GM12878 (cell line): ENCODE measurements at regions not wholly inside any gene's neighbourhood (a gene's known extent, or its start where the extent isn't known, plus 50 kb on each side); places are given as distances from the start of the nearest gene placed in this dataset.

Experiments used
- ATAC-seq: fragments of 200-7000 bp; cut with Tn5 transposase; 3 replicates; pipeline ENCODE4 v1.9.1; 2020; ENCODE audit warnings: mild to moderate bottlenecking, moderate library complexity
- BruUV-seq: library from RNA; stranded (reverse); fragments of 400-500 nt; replicated peaks from 2 replicates; lab custom pipeline; 2021; lab: Mats Ljungman, UMichigan
- CTCF ChIA-PET: fragments of 300-600 bp; sonication (Branson Sonifier 250); formaldehyde crosslinking; extraction: SDS; loops from one replicate; lab custom pipeline; 2021; ENCODE audit warnings: inconsistent platforms; lab: Yijun Ruan, JAX
- POLR2A ChIA-PET: fragments of 350-600 bp; formaldehyde crosslinking; extraction: SDS; loops from one replicate; lab custom pipeline; 2021; ENCODE audit warnings: inconsistent platforms; lab: Charles Lee
- RAD21 ChIA-PET: fragments of 300-600 bp; sonication (Branson Sonifier 250); formaldehyde crosslinking; loops from one replicate; lab custom pipeline; 2023; ENCODE audit warnings: antibody characterized with exemption; ENCODE audit not compliant: unreplicated experiment; lab: Charles Lee
- SMC1A ChIA-PET: fragments of 300-600 bp; sonication (Branson Sonifier 250); formaldehyde crosslinking; loops from one replicate; lab custom pipeline; 2023; ENCODE audit not compliant: unreplicated experiment, uncharacterized antibody; lab: Charles Lee
- DNase-seq: peaks from one replicate; pipeline ENCODE4 v3.0.0-alpha.2; 2011; ENCODE audit warnings: low read depth, low spot score
- FAIRE-seq: peaks from 3 replicates; lab custom pipeline; 2011; peaks lifted over from hg19 to GRCh38; lab: Jason Lieb, UNC
- H2AFZ ChIP-seq: 2 replicates; pipeline ENCODE4 v1.6.0; 2011; ENCODE audit warnings: low read depth, low read length, control low read depth; ENCODE audit not compliant: control insufficient read depth
- H3K27ac ChIP-seq: 2 replicates; pipeline ENCODE4 v1.5.1; 2011; ENCODE audit warnings: control low read depth; ENCODE audit not compliant: control insufficient read depth, insufficient read depth
- H3K27me3 ChIP-seq, 2 experiments: replicated peaks in 1 of 2; 2 replicates each; pipeline versions ENCODE4 v1.6.0 to v1.6.1; 2011; ENCODE audit warnings: low read length in 1 of 2; ENCODE audit not compliant: control insufficient read depth in 2 of 2, insufficient read depth in 2 of 2
- H3K36me3 ChIP-seq, 2 experiments: 2 replicates each; pipeline ENCODE4 v1.5.1; 2011; ENCODE audit warnings: low read length in 1 of 2; ENCODE audit not compliant: control insufficient read depth in 2 of 2, insufficient read depth in 2 of 2
- H3K4me1 ChIP-seq: 2 replicates; pipeline ENCODE4 v1.6.1; 2011; ENCODE audit warnings: mild to moderate bottlenecking, low read length, moderate library complexity, mixed read lengths; ENCODE audit not compliant: control insufficient read depth, insufficient read depth
- H3K4me2 ChIP-seq: 2 replicates; pipeline ENCODE4 v1.6.0; 2011; ENCODE audit warnings: control low read depth; ENCODE audit not compliant: control insufficient read depth, insufficient read depth
- H3K4me3 ChIP-seq: fragments of 200-600 bp; sonication (generic); 2 replicates; pipeline ENCODE4 v1.5.1; 2016
- H3K79me2 ChIP-seq: 2 replicates; pipeline ENCODE4 v1.6.0; 2011; ENCODE audit warnings: low read length; ENCODE audit not compliant: control insufficient read depth, insufficient read depth
- H3K9ac ChIP-seq: 2 replicates; pipeline ENCODE4 v1.8.0; 2011; ENCODE audit warnings: low read length, control low read depth, mixed read lengths; ENCODE audit not compliant: control insufficient read depth, insufficient read depth
- H3K9me3 ChIP-seq: replicated peaks from 3 replicates; pipeline ENCODE4 v1.5.1; 2011; ENCODE audit warnings: mild to moderate bottlenecking, low read length; ENCODE audit not compliant: control insufficient read depth, insufficient read depth
- H4K20me1 ChIP-seq: 2 replicates; pipeline ENCODE4 v1.6.0; 2011; ENCODE audit not compliant: control insufficient read depth, insufficient read depth
- ATF2 ChIP-seq: IDR thresholded peaks from 2 replicates; pipeline ENCODE4 v1.6.1; 2012; ENCODE audit warnings: low read length, inconsistent platforms
- BACH1 ChIP-seq: fragments of 450-650 bp; IDR thresholded peaks from 2 replicates; pipeline ENCODE4 v1.6.1; 2017; ENCODE audit warnings: mild to moderate bottlenecking, borderline replicate concordance
- CTCF ChIP-seq, 3 experiments: IDR thresholded peaks in 2 of 3; conservative IDR thresholded peaks in 1 of 3; 2 replicates each; pipeline ENCODE4 v1.5.1; 2011; ENCODE audit warnings: low read depth in 3 of 3, low read length in 3 of 3, mild to moderate bottlenecking in 3 of 3, control low read depth in 2 of 3, moderate library complexity in 2 of 3, inconsistent platforms in 1 of 3, mixed read lengths in 1 of 3; ENCODE audit not compliant: control insufficient read depth in 2 of 3, insufficient read depth in 1 of 3; ENCODE audit errors: extremely low read depth in 1 of 3
- EZH2 ChIP-seq: IDR thresholded peaks from 2 replicates; pipeline ENCODE4 v1.6.1; 2012; ENCODE audit warnings: low read depth, mild to moderate bottlenecking, control low read depth, inconsistent platforms, low read length, borderline replicate concordance; ENCODE audit not compliant: control insufficient read depth
- FOS ChIP-seq: IDR thresholded peaks from 3 replicates; pipeline ENCODE4 v1.6.1; 2011; ENCODE audit warnings: borderline replicate concordance; ENCODE audit not compliant: insufficient read length; ENCODE audit errors: extremely low read depth
- HCFC1 ChIP-seq: fragments of 150-350 bp; IDR thresholded peaks from 2 replicates; pipeline ENCODE4 v1.6.1; 2014; ENCODE audit warnings: low read length
- IKZF2 ChIP-seq, 2 experiments: fragments of 450-650 bp; IDR thresholded peaks; 2 replicates each; pipeline ENCODE4 v1.6.1; 2017; ENCODE audit warnings: mild to moderate bottlenecking in 2 of 2, moderate library complexity in 2 of 2
- NFYA ChIP-seq: IDR thresholded peaks from 2 replicates; pipeline ENCODE4 v1.6.1; 2011; ENCODE audit warnings: low read depth, mild to moderate bottlenecking, low read length, improper control_type of control experiment, borderline replicate concordance
- NFYB ChIP-seq: IDR thresholded peaks from 2 replicates; pipeline ENCODE4 v1.6.1; 2011; ENCODE audit warnings: low read depth, mild to moderate bottlenecking, low read length, improper control_type of control experiment, moderate library complexity; ENCODE audit not compliant: insufficient read depth
- NR2C1 ChIP-seq: fragments of 450-650 bp; IDR thresholded peaks from 2 replicates; pipeline ENCODE4 v1.6.1; 2017; ENCODE audit warnings: antibody characterized with exemption, mild to moderate bottlenecking, moderate library complexity
- POLR2A ChIP-seq: IDR thresholded peaks from 2 replicates; pipeline ENCODE4 v1.6.1; 2011; ENCODE audit warnings: low read depth, mild to moderate bottlenecking, low read length
- RELA ChIP-seq: fragments of 450-650 bp; IDR thresholded peaks from 2 replicates; pipeline ENCODE4 v1.8.0; 2014; ENCODE audit warnings: borderline replicate concordance; ENCODE audit not compliant: partially characterized antibody
- SIN3A ChIP-seq: IDR thresholded peaks from 2 replicates; pipeline ENCODE4 v1.6.1; 2012; ENCODE audit warnings: low read depth, low read length, improper control_type of control experiment
- SPI1 ChIP-seq: IDR thresholded peaks from 2 replicates; pipeline ENCODE4 v1.6.1; 2011; ENCODE audit warnings: low read depth, mild to moderate bottlenecking, low read length, moderate library complexity, borderline replicate concordance; ENCODE audit not compliant: insufficient read depth
- TARDBP ChIP-seq: IDR thresholded peaks from 2 replicates; pipeline ENCODE4 v1.6.1; 2016; ENCODE audit warnings: borderline replicate concordance
- TBL1XR1 ChIP-seq: IDR thresholded peaks from 2 replicates; pipeline ENCODE4 v1.6.1; 2012; ENCODE audit warnings: low read depth, low read length, improper control_type of control experiment
- TCF12 ChIP-seq: IDR thresholded peaks from 2 replicates; pipeline ENCODE4 v1.6.1; 2011; ENCODE audit warnings: low read depth, mild to moderate bottlenecking, low read length
- WGBS: methylation state at CpG from one replicate; pipeline ENCODE4 v1.1.6; 2016; ENCODE audit warnings: low lambda C conversion rate; ENCODE audit not compliant: insufficient replicate concordance, insufficient coverage; ENCODE audit errors: missing lambda C conversion rate; 5-methylcytosine and 5-hydroxymethylcytosine counted together
- in situ Hi-C: fragments of 300-500 bp; cut with MboI; formaldehyde crosslinking; loops from 9 replicates; pipeline ENCODE4 v1.14.3; 2018; ENCODE audit warnings: mixed read lengths
- intact Hi-C: fragments of 100-400 bp; cut with micrococcal nuclease; formaldehyde crosslinking; loops from one replicate; pipeline ENCODE4 v1.14.2; 2022; ENCODE audit not compliant: unreplicated experiment
- TF ChIP-seq, protein P1 (sequence below): IDR thresholded peaks from 2 replicates; pipeline ENCODE4 v1.6.1; 2012; ENCODE audit warnings: low read depth, low read length, improper control_type of control experiment

DNA sequence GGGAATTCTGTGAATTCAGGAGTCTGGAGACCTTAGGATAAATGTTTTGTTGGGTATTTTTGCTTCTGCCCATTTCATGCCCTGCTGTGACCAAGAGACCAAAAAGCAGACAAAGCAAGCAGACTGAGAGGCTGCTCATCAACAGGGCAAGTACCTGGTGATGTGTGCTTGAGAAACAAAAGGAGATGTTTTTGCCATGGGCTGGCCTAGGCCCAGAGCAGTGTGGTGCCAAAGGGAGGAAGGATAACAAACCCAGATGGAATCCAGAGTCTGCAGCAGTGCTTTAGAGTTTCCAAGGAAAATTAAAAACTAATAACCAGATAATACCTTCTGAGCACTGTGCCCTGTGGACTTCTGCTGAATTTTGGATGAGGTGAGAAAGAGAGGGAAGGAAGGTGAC is 538.4 kb downstream of the STK39 start:
- SMC1A ChIA-PET: no interaction called here
- in situ Hi-C loops: no loop called here
- POLR2A ChIA-PET: no interaction called here
- DNase-seq (no peak), ATAC-seq (no peak), FAIRE-seq (no peak)
- Histone ChIP-seq H3K79me2 (no peaks in the 10 kb centered on the region), H3K4me1 (no peaks in the 10 kb centered on the region), H3K4me3 (no peak overlapping the region), H2AFZ (no peak overlapping the region), H4K20me1 (no peaks in the 10 kb centered on the region), H3K27me3 (no peaks in the 10 kb centered on the region), H3K9ac (no peak overlapping the region), H3K27ac (no peak overlapping the region), H3K36me3 (no peaks in the 10 kb centered on the region), H3K9me3 (no peaks in the 10 kb centered on the region), H3K4me2 (no peak overlapping the region)
- no peak for TF ChIP-seq TARDBP
- TF ChIP-seq IKZF2 (IDR thresholded peaks at IDR 0.05): no peak
- no peak for TF ChIP-seq ATF2
- TF ChIP-seq NFYA: no peak
- TF ChIP-seq TBL1XR1: no peak
- TF ChIP-seq NFYB: no peak
- no peak for TF ChIP-seq POLR2A
- no peak for TF ChIP-seq BACH1
- no peak for TF ChIP-seq SPI1
- intact Hi-C loops: no loop called here
- RAD21 ChIA-PET: no interaction called here
- CTCF ChIA-PET: no interaction called here
- BruUV-seq: no TSS peak

GRCh38 chr2:167706800-167707199 is 540.6 kb downstream of the STK39 start:
- H3K9me3 ChIP-seq: no peaks in the 10 kb centered on the region
- FAIRE-seq (no peak), DNase-seq (no peak), ATAC-seq (no peak)
- RAD21 ChIA-PET: no interaction called here
- H3K4me2 ChIP-seq: no peak overlapping the region
- H3K4me1 ChIP-seq: no peaks in the 10 kb centered on the region
- WGBS: 18% methylated on average over 2 of the region's 2 CpGs
- CTCF ChIA-PET: no interaction called here
- H3K4me3 ChIP-seq: no peak overlapping the region
- H3K27me3 ChIP-seq: no peaks in the 10 kb centered on the region
- POLR2A ChIA-PET: no interaction called here
- no peak overlapping the region for H2AFZ ChIP-seq
- SMC1A ChIA-PET: no interaction called here
- no peaks in the 10 kb centered on the region for H4K20me1 ChIP-seq
- intact Hi-C loops: no loop called here
- no TSS peak for BruUV-seq
- no peak overlapping the region for H3K27ac ChIP-seq
- H3K36me3 ChIP-seq: no peaks in the 10 kb centered on the region
- no peaks in the 10 kb centered on the region for H3K79me2 ChIP-seq
- H3K9ac ChIP-seq: no peak overlapping the region
- in situ Hi-C loops: no loop called here
- TF ChIP-seq EZH2 (no peak), TCF12 (no peak), HCFC1 (no peak), FOS (no peak), SIN3A (no peak), RELA (no peak), NR2C1 (no peak), CTCF (IDR thresholded peaks at IDR 0.05 in 2 of 3, conservative IDR thresholded peaks at IDR 0.05 in 1 of 3; ENCODE audit: control insufficient read depth in 2 of 3, extremely low read depth in 1 of 3, insufficient read depth in 1 of 3, low read depth in 3 of 3, low read length in 3 of 3) (no peak)
- TF ChIP-seq, protein P1, sequence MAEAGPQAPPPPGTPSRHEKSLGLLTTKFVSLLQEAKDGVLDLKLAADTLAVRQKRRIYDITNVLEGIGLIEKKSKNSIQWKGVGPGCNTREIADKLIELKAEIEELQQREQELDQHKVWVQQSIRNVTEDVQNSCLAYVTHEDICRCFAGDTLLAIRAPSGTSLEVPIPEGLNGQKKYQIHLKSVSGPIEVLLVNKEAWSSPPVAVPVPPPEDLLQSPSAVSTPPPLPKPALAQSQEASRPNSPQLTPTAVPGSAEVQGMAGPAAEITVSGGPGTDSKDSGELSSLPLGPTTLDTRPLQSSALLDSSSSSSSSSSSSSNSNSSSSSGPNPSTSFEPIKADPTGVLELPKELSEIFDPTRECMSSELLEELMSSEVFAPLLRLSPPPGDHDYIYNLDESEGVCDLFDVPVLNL: no peak
